Neural cell (in vitro differentiated cells): ENCODE measurements at regions not wholly inside any gene's neighbourhood (a gene's known extent, or its start where the extent isn't known, plus 50 kb on each side); places are given as distances from the start of the nearest gene placed in this dataset.

Experiments
- H2AFZ ChIP-seq: fragments of 200-600, 300-800 bp; sonication (generic), shearing (Covaris generic); 2 replicates; pipeline ENCODE4 v1.6.0; 2014; ENCODE audit warnings: low read depth, mild to moderate bottlenecking, antibody characterized with exemption, low read length, moderate library complexity
- H3F3A ChIP-seq: fragments of 200-600 bp; shearing (Covaris generic); 2 replicates; pipeline ENCODE4 v1.6.1; 2016; ENCODE audit warnings: mild to moderate bottlenecking, moderate library complexity, mixed read lengths, antibody characterized with exemption, low read length; ENCODE audit not compliant: insufficient read depth, poor library complexity, severe bottlenecking
- H3K27ac ChIP-seq: fragments of 200-600, 300-800 bp; sonication (generic), shearing (Covaris generic); 2 replicates; pipeline ENCODE4 v1.5.1; 2014; ENCODE audit warnings: mild to moderate bottlenecking, low read length, moderate library complexity
- H3K27me3 ChIP-seq: fragments of 300-800, 200-600 bp; sonication (generic), shearing (Covaris generic); 2 replicates; pipeline ENCODE4 v1.6.0; 2014; ENCODE audit warnings: mild to moderate bottlenecking, low read depth, low read length, moderate library complexity; ENCODE audit not compliant: insufficient read depth
- H3K36me3 ChIP-seq: fragments of 300-800, 200-600 bp; sonication (generic), shearing (Covaris generic); 2 replicates; pipeline ENCODE4 v1.5.1; 2014; ENCODE audit warnings: mild to moderate bottlenecking, antibody characterized with exemption, low read length, moderate library complexity; ENCODE audit not compliant: insufficient read depth
- H3K4me2 ChIP-seq: fragments of 300-800, 200-600 bp; sonication (generic), shearing (Covaris generic); 2 replicates; pipeline ENCODE4 v1.6.0; 2014; ENCODE audit warnings: mild to moderate bottlenecking, low read length
- H3K4me3 ChIP-seq: fragments of 300-800, 200-600 bp; sonication (generic), shearing (Covaris generic); 2 replicates; pipeline ENCODE4 v1.5.1; 2014; ENCODE audit warnings: mild to moderate bottlenecking, low read length, moderate library complexity
- H3K79me2 ChIP-seq: fragments of 200-600 bp; shearing (Covaris generic); replicated peaks from 2 replicates; pipeline ENCODE4 v1.6.0; 2014; ENCODE audit warnings: mild to moderate bottlenecking, low read length, moderate library complexity; ENCODE audit not compliant: insufficient read depth
- H3K9ac ChIP-seq: fragments of 300-800, 200-600 bp; sonication (generic), shearing (Covaris generic); 2 replicates; pipeline ENCODE4 v1.6.1; 2016; ENCODE audit warnings: mild to moderate bottlenecking, low read length, mixed read lengths
- H3K9me2 ChIP-seq: fragments of 200-600 bp; shearing (Covaris generic); 2 replicates; pipeline ENCODE4 v1.6.1; 2016; ENCODE audit warnings: mild to moderate bottlenecking, low read length, mixed read lengths; ENCODE audit not compliant: insufficient read depth
- H3K9me3 ChIP-seq: fragments of 200-600, 300-800 bp; sonication (generic), shearing (Covaris generic); 2 replicates; pipeline ENCODE4 v1.6.1; 2016; ENCODE audit warnings: mild to moderate bottlenecking, mixed run types, low read length, moderate library complexity, mixed read lengths
- H4K20me1 ChIP-seq: fragments of 200-600 bp; shearing (Covaris generic); 2 replicates; pipeline ENCODE4 v1.6.1; 2016; ENCODE audit warnings: mild to moderate bottlenecking, mixed run types; ENCODE audit not compliant: insufficient read depth
- CTCF ChIP-seq: fragments of 450-650 bp; IDR thresholded peaks from 2 replicates; pipeline ENCODE4 v1.5.1; 2014; ENCODE audit warnings: antibody characterized with exemption, mild to moderate bottlenecking, moderate library complexity; ENCODE audit not compliant: poor library complexity, severe bottlenecking
- EP300 ChIP-seq: fragments of 450-650 bp; conservative IDR thresholded peaks from 2 replicates; pipeline ENCODE4 v1.6.1; 2014; ENCODE audit warnings: antibody characterized with exemption, mild to moderate bottlenecking, moderate library complexity; ENCODE audit not compliant: poor library complexity, severe bottlenecking
- EZH2 ChIP-seq: fragments of 200-600, 300-800 bp; shearing (Covaris generic), sonication (generic); IDR thresholded peaks from 2 replicates; pipeline ENCODE4 v1.6.1; 2014; ENCODE audit warnings: antibody characterized with exemption, low read length, borderline replicate concordance, mild to moderate bottlenecking; ENCODE audit not compliant: insufficient read depth, poor library complexity, severe bottlenecking
- MXI1 ChIP-seq: fragments of 450-650 bp; conservative IDR thresholded peaks from 2 replicates; pipeline ENCODE4 v1.6.1; 2014; ENCODE audit warnings: antibody characterized with exemption, mild to moderate bottlenecking; ENCODE audit not compliant: poor library complexity, severe bottlenecking
- POLR2AphosphoS5 ChIP-seq: IDR thresholded peaks from 2 replicates; pipeline ENCODE4 v1.6.1; 2012
- RAD21 ChIP-seq: fragments of 450-650 bp; conservative IDR thresholded peaks from 2 replicates; pipeline ENCODE4 v1.6.1; 2014; ENCODE audit warnings: antibody characterized with exemption, mild to moderate bottlenecking, moderate library complexity
- REST ChIP-seq: IDR thresholded peaks from 2 replicates; pipeline ENCODE4 v1.6.1; 2012; ENCODE audit warnings: borderline replicate concordance
- SMC3 ChIP-seq: fragments of 450-650 bp; conservative IDR thresholded peaks from 2 replicates; pipeline ENCODE4 v1.6.1; 2014; ENCODE audit warnings: antibody characterized with exemption, mild to moderate bottlenecking, moderate library complexity; ENCODE audit not compliant: poor library complexity
- TAF1 ChIP-seq: IDR thresholded peaks from 2 replicates; pipeline ENCODE4 v1.6.1; 2012; ENCODE audit warnings: low read depth

GRCh38 chr12:74614426-74614825 lies 76.8 kb downstream of the ATXN7L3B start:
- TF ChIP-seq MXI1 (no peak), EP300 (no peak), REST (no peak), RAD21 (no peak), SMC3 (no peak), EZH2 (no peak), POLR2AphosphoS5 (no peak), CTCF (no peak), TAF1 (no peak)
- no peaks in the 10 kb centered on the region for H3K9me3 ChIP-seq
- no peak overlapping the region for H2AFZ ChIP-seq
- no peaks in the 10 kb centered on the region for H3K9me2 ChIP-seq
- no peaks in the 10 kb centered on the region for H3K27me3 ChIP-seq
- no peaks in the 10 kb centered on the region for H4K20me1 ChIP-seq
- no peaks in the 10 kb centered on the region for H3F3A ChIP-seq
- no peak overlapping the region for H3K27ac ChIP-seq
- H3K36me3 ChIP-seq = no peaks in the 10 kb centered on the region
- no peak overlapping the region for H3K9ac ChIP-seq
- no peaks in the 10 kb centered on the region for H3K79me2 ChIP-seq
- no peak overlapping the region for H3K4me3 ChIP-seq
- H3K4me2 ChIP-seq = no peak overlapping the region

- Histone ChIP-seq H3K9ac (no peak overlapping the region), H3K9me2 (no peaks in the 10 kb centered on the region), H3K9me3 (no peaks in the 10 kb centered on the region), H2AFZ (no peak overlapping the region), H3K4me3 (no peak overlapping the region), H3K4me2 (no peak overlapping the region), H3F3A (no peaks in the 10 kb centered on the region), H3K79me2 (no peaks in the 10 kb centered on the region), H4K20me1 (no peaks in the 10 kb centered on the region), H3K27ac (no peak overlapping the region), H3K36me3 (no peaks in the 10 kb centered on the region), H3K27me3 (no peaks in the 10 kb centered on the region)
- no peak for TF ChIP-seq POLR2AphosphoS5
- no peak for TF ChIP-seq MXI1
- no peak for TF ChIP-seq EP300
- TF ChIP-seq SMC3 = no peak
- no peak for TF ChIP-seq REST
These were observed 81.4 kb downstream of the ATXN7L3B start for GRCh38 chr12:74619084-74619483.
